Activated CD8-positive, alpha-beta memory T cell treated with anti-CD3 and anti-CD28 coated beads for 4 hours (primary cell): ENCODE measurements at regions not wholly inside any gene's neighbourhood (a gene's known extent, or its start where the extent isn't known, plus 50 kb on each side); places are given as distances from the start of the nearest gene placed in this dataset.

Experiments used
- DNase-seq, 2 donors: peaks; one replicate each; pipeline ENCODE4 v3.0.0-alpha.2; 2020; ENCODE audit warnings: low read depth in 2 of 2

GRCh38 chr4:26137288-26137687 lies 183.5 kb upstream of the RBPJ start:
- DNase-seq = no peak

GRCh38 chr4:26139310-26139924 lies 181.4 kb upstream of the RBPJ start:
- DNase-seq = no peak

GRCh38 chr4:26140150-26140898 lies 180.5 kb upstream of the RBPJ start:
- no peak for DNase-seq

DNA sequence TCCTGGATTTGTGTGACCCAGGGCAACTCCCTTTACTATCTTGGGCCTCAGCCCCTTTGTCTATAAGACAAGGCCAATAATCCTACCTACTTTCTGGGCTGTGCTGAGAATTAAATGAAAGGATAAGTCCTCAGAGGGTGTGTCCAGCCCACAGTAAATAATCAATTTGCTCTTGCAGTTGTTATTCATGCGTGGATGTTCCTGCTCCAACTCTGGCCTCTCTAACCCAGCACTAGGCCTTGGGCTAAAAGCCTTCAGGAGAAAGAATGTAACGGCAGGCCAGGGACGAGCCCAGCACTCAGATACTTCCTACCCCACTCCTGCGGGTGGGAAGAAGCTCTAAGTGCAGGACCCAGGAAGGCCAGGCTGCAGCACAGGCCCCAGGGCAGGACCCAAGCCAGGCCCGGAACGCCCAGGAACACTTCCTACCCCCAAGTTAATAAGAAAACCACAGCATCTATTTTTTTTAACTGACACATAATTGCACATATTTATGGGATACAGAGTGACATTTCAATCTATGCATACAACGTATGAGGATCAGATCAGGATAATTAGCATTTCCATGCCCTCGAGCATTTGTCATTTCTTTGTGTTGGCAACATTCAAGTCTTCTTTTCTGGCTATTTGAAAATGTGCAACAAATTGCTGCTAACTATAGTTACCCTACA lies 179.6 kb upstream of the RBPJ start:
- DNase-seq = no peak

- DNase-seq = no peak
Measured at GRCh38 chr4:26141911-26142638, 178.7 kb upstream of the RBPJ start.

DNA sequence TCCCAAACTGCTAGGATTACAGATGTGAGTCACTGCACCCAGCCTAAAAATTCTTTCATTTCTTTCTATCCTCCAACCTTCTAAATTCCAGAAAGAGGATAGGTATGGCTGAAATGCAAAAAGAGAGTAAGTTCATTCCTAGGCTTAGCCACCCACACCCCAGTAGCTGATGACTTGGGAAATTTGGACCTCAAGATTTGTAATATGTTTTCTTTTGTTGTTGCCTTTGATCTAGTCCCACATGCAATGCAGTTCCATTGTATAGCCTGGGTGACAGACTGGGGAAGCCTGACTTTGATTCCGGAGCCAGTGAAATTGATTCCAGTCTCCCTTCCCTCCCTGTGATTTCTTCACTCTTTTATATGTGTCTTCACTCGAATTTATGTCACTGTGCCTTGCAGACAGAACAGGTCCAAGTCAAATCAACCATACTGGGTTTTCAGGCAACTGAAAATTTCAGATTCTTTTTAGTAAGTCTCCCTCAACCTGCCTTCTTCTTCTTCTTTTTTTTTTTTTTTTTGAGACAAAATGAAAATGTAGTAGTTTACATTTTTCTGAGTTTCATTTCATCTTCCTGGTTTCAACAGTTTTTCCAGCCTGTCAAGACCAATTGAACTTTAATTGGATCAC lies 176.2 kb upstream of the RBPJ start:
- DNase-seq = no peak

GRCh38 chr4:26145212-26145611 lies 175.6 kb upstream of the RBPJ start:
- no peak for DNase-seq

GRCh38 chr4:26148927-26149326 lies 171.9 kb upstream of the RBPJ start:
- DNase-seq = no peak

DNA sequence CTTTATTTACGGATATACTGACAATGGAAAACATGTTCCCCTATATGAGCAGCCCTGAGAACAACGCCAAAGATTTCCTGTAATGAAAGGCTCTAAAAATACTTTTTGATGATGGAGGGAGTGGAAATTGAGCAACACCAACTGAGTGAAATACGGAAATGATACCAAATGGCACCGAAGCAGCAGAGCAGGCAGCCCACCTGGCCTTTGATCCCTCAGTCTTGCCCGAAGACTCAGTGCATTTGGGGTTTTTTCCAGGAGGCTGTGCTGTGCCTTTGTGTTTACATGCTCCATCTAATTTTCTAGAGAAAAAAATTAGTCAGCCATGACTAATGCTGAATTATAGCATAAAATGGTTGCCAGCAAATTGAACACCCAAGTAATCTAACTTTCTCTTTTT lies 169.9 kb upstream of the RBPJ start:
- DNase-seq = no peak

DNA sequence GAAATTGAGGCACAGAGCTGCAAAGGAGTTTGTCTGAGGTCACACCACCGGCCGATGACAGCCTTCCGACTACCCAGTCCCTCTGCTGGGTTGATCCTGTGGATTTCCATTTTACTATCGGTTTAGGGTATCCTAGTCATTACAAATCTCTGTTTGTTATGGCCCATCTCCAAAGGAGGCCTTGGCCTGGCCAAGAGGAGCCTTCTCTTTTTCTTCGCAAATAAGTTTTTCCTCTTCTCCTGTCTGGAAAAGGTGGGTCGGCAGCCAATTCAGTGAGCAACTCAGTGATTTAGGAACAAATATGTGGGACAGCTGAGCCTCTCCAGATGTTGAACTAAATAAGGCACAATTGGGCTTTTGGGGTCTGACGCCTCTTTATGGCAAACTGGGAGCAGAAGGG lies 169.2 kb upstream of the RBPJ start:
- no peak for DNase-seq

DNA sequence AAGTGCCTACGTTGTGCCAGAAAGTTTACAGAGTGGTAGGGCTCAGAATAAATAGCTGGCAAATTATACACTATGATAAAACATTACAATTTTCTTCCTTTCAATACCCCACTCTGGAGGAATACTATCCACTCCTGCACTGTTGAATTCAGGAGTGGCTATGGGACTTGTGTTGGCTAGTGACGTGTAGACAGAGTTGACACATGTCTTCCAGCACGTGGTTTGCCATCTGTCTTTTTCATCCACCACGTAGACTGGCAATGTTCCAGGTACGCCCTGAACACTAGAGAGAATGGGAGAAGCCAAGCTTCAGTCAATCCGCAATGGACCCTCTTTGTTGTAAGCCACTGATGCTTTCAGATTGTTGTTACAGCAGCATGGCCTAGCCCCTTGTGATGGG lies 168.8 kb upstream of the RBPJ start:
- no peak for DNase-seq

DNA sequence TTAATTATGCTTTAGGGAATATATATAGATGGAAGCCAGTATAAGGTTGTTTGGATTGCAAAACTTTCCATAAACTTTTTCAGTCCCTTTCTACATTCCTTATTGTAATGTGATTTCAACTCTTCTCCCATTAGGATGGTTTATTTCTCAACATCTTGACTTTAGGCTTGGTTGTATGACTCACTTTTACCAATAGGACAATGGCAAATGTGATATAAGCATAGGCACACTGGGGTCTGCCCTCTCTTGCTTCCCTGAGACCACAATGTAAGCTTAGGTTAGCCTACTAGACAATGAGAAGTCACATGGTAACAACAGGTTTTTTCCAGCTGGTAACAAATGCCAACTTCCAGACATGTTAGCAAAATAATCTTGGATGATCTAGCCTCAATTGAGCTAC lies 163.3 kb upstream of the RBPJ start:
- DNase-seq = no peak

GRCh38 chr4:26160591-26160990 lies 160.2 kb upstream of the RBPJ start:
- no peak for DNase-seq

DNA sequence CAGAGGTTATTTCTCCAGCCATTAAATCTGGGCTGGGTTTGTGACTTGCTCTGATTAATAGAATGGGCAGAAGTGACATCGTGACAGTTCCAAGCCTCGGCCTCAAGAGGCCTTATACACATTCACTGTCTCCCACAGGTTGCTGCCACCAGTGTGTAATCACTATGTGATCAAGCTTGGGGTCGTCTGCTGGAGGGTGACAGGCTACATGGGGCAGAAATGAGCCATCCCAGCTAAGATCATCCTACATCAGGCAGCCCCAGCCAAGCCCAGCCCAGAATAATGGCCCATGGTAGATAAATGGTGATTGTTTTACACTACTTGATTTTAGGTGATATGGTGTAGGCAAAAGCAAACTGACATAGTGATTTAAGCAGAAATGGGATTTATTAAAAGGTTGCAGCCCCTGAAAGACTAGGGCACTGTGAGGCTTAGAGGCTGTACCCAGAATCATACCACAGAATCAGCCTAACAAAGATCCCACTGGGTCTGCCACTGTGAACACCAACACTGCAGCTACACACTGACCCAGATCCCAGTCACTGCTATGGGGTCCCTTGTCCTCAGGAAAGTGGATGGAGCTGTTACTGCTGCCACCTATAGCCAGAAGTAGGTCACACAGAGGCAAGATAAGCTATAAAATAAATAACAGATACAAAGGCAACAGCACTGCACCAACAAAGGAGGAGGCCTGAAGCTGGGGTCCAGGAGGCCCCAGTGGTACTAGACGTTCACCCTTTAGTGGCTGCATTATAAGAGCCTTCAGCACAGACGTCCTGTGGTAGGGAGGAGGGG lies 159.6 kb upstream of the RBPJ start:
- no peak for DNase-seq

DNA sequence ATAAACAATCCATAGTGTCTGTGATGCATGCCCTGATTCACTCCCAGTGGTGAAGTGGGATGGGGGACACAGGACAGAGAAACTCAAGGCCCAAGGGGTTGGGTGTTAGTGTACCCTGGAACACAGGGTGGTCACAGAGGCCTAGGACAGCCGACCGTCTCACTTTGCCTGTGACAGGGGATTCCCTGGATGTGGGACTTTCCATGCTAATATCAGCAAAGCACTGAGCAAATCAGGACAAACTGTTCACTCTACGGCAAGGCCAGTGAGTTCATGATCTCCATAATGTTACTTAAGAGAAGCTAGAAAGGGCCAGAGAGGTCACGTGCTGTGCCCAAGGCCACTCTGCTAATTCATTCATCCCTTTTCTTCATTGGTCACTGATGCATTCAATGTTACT lies 158.7 kb upstream of the RBPJ start:
- no peak for DNase-seq

DNA sequence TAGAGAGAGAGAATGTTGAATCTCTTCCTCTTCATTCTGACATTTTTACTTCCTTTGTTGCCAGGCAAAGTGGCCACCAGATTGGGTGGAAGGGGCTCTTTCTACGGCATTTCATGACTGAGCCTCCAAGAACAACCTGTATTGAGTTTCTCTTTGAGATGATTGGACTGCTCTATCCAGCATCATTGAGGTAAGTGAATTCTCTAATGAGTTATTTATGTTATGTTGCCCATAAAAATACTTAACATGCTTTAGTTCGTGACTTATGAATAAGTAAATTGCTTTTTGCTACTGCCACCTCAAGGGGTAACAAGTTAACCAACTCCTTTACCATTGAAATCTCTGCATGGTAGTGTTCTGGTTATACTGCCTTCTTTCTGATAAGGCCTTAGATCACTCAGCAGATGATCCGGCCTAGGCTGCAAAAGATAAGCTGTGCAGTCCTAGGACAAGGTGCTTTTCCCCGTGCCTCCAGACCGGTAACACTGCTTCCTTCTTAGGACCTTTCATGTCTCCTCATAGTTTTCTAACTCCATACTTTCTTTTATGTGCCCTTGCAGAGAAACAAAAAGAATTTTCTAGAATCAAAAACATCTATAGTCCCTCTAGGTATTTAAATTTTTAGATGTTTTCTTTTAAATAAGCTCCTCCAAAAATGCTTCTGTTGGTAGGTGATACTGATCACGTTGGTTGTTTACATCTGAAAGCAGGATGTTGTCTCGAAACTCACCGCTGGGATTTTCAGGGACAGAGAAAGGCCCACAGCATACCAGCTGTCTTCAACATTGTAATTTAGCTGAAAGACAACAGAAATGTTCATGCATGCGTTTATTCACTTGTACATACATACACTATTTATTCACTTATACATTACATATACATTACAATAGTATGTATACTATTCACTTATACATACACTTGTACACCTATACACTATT lies 157.1 kb upstream of the RBPJ start:
- DNase-seq = no peak

DNA sequence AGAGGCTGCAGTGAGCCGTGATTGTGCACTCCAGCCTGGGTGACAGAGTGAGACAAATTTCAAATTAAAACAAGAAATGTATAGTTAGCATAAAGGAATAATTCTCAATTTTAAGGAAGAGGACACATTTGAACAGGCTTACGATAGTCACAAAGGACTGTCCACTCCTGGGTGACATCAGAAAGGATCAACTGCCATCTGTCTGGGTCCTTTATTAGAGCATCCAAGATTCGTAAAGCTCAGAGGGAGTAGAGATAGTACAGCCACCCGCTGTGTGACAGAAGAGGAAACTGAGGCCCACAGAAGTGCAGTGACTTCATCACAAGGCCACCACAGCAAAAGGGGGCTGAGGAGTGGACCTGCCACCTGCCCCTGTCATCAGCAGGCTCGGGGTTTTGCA lies 149.3 kb upstream of the RBPJ start:
- no peak for DNase-seq

DNA sequence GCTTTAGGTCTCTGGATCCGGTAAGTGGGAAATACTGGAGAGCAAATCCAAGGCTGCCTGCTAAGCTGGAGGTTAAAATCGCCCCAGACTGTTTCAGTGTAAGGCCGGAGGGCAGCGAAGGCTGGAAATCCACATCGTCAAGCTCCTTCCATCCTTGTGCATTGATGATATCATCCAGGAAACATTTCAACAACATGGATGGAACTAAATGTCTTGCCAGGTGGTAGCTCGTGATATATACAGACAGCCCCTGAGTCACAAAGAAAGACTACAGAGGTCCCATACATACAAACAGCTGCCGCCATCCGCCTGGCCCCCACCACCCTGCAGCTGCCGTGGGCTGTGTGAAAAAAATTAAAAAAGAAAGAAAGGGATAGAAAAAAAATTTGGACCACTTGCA lies 148.9 kb upstream of the RBPJ start:
- no peak for DNase-seq

DNA sequence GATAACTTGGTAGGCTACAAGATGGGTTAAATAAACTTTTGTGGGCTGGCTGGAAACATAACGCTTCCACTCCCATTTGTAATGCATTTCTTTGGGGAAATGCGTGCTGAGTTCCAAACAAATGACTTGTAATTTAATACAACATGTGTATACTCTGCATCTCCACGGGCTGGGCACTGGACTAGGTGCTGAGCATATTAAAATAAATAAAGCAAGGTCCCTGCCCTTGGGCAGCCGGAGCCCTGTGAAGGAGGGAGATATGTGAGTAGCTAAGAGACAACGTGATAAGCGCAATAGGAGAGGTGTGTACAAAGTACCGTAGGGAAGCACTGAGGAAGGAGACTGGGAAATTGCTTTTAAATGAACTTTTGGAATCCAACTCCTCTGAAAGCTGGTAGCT lies 147.2 kb upstream of the RBPJ start:
- no peak for DNase-seq

DNA sequence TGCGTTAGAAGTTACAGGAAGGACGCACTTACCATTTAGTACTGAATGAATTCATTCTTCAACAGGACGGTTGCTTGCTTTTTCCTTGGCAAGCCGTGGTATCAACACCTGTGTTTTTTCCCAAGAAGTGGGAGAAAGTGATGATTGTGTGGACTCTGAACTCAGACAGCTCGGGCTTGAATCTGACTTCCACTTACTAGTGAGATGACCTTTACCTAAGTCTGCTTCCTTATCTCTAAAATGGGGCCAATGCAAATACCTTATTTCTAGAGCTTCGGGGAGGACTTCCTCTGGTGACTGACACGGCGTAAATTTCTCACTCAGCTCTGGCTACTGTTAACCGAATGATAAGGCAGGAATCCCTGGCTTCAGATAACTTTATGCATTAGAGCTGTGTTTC lies 146.8 kb upstream of the RBPJ start:
- DNase-seq = no peak
